Kasumi-1 (cell line): ENCODE measurements at regions not wholly inside any gene's neighbourhood (a gene's known extent, or its start where the extent isn't known, plus 50 kb on each side); places are given as distances from the start of the nearest gene placed in this dataset.

Source experiments
- DNase-seq, 2 experiments: peaks; one replicate each; lab custom pipeline; 2025; lab: John Stamatoyannopoulos, UW

GRCh38 chr1:22285549-22286396, 142.9 kb upstream of the WNT4 start:
- no peak for DNase-seq

DNA sequence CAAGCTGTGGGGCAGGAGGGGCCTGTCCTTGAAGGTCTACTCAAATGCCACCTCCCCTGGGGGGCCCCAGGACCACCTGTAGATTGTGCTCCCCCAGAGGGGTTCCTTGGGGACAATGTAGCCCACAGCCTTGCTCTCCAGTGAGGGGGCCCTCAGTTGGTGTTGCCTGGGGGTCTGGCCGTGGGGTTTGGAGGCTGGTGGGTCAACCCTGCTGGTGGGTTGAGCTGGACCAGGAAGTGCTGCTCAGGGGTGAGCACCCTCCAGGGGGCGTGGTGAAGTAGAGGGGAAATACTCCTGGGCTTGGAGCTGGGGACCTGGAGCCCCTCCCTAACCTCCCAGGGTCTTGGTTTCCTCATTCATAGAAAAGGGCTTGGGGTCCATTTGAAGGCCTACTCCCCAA, 143.6 kb upstream of the WNT4 start:
- DNase-seq, result no peak

GRCh38 chr1:22287273-22287672, 144.4 kb upstream of the WNT4 start:
- DNase-seq, result no peak

DNA sequence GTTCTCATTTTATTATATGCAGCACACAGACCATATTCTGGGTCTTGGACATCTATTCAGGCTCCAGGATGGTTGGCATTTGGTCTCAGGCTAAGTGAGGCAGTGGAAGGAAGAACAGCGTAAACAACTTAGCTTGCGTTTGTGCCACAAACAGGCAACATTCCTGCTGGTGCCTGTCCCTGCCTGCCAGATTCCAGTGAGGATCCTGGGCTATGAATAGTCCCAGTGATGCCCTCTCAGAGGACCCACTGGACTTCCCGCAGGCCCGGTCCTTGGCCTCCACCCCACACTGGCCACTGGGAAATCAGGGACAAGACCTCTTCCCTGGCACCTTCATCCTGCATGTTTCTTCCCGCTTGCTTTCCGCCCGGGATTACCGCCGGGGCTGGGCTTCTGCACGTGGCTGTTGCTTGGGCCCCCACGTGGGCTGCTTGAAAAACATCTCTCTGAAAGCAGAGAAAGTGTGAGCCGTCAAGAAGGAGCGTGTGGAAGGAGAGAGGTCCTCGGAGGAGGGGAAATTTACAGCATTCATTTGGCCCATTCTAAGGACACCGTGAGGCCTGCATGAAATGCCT, 145.1 kb upstream of the WNT4 start:
- DNase-seq, result no peak

- DNase-seq, result no peak
Observed at GRCh38 chr1:22288593-22289241, 145.8 kb upstream of the WNT4 start.

GRCh38 chr1:22289307-22289995, 146.6 kb upstream of the WNT4 start:
- DNase-seq, result no peak

DNA sequence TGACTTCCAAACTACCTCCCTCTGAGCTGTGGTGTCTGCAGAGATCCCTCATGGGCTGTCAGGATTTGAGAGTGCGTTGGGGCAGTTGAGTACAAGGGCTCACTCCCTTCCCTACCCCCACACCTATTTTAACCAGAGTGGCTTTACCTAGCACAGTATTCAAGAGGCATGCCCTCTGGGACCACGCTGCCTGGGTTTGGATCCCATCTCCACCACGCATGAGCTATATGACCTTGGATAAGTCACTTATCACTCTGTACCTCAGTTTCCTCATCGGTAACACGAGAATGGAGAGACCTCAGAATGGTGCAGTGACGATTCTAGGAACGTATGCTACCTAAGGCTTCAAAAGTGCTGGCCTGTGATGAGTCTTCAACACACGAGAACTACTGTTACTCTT, 147.3 kb upstream of the WNT4 start:
- DNase-seq, result no peak

GRCh38 chr1:22290611-22291010, 147.7 kb upstream of the WNT4 start:
- no peak for DNase-seq

- no peak for DNase-seq
Observed at GRCh38 chr1:22291057-22291456, 148.2 kb upstream of the WNT4 start.

DNA sequence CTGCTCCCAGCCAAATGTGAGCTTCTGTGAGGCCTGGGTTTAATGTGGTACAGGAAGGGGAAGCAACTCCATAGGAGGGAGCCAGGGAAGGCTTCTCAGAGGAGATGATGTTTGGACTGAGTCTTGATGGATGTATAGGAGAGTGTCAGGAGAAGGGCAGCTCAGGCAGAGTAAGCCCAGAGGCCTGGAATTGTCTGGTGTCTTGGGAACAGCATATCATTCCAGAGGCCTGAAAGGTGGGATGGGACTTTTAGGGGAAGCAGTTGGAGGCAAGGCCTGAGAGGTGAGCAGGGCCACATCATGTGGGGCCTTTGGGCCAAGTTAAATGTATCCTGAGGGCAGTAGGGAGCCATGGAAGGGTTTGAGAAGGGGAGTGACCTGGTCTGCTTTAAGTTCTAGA, 148.6 kb upstream of the WNT4 start:
- DNase-seq, result no peak

DNA sequence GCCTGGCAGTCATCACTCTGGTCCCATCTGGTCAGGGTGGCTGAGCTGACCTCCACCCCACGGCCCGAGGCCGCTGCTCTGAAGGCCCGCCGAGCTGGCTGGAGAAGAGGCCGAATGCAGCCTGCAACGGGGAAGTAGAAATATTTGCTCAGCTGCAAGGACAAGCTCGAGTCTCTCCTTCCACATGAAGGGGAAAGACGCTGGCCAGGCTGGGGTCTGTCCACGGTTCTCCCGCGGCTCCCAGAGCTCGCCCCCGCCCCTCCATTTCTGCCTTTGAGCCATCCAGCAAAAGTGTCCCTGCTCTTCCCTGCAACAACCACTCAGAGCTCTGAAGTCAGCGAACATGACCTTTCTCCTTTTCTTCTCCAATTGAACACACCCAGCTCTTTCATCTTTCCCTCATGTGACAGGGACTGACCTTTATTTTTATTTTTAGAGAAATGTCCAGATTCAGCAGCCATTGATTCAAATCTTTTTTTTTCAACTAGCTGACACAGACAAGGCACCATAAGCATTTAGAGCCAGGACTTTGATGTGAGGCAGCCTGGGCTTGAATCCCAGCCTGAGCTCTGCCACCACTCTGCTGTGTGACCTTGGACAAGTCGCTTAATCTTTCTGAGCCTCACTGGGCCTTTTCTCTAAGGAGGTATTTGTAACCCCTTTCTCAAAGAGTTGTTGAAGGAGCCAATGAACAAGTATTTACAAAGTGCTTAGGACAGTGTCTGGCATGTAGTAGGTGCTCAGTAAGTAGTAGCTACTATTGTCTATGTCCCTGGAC, 149.3 kb upstream of the WNT4 start:
- no peak for DNase-seq

DNA sequence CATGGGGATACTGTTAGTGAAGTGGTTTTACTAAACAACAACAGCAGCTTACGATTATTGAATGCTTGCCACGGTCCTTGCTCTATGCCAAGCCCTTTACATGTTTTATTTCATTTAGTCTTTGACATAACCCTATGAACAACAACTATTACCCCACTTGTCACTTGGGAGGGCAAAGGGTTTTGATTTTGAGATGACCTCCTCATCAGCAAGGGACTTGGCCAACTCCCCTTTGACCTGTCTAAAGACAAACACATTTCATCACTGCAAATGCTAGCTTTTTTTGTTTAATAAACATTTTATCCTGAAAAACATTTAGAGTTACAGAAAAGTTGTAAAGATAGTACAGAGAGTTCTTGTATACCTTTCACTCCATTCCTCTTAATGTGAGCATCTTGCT, 152.5 kb upstream of the WNT4 start:
- no peak for DNase-seq

- DNase-seq, result no peak
Observed at GRCh38 chr1:22295856-22296255, 153.0 kb upstream of the WNT4 start.

GRCh38 chr1:22296701-22297591, 154.0 kb upstream of the WNT4 start:
- DNase-seq, result no peak

GRCh38 chr1:22297999-22298398, 153.7 kb upstream of the ZBTB40 start:
- DNase-seq, result no peak

- DNase-seq, result no peak
Observed at GRCh38 chr1:22303816-22304215, 147.8 kb upstream of the ZBTB40 start.

DNA sequence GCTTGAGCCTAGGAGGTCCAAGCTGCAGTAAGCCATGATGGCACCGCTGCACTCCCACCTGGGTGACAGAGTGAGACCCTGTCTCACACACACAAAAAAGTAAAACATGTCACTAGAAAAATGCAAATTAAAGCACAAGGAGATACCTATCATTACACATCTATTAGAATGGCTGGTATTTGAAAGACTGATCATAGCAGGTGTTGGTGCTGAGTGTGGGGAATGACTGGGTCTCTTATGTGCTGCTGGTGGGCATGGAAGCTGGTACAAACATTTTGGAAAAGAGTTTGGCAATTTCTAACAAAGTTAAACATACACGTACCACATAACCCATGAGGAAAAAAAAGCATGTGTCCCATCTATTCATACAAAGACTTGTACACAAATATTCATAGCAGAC, 142.1 kb upstream of the ZBTB40 start:
- no peak for DNase-seq

DNA sequence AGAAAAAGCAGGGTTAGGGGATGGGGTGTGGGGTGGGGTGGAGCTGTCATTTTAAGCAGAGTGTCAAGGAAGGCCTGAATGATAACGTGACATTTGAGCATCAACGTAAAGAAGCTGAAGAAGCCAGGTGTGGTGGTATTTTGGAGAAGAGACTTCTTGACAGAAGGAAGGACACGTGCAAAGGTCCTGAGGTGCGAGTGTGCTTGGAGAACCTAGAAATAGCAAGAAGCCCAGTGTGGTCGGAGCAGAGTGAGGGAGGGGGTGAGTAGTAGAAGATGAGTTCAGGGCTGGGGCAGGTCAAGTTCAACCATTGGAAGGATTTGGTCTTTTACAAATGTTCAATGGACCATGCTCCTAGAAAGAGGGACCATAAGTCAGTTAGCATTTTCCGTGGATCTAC, 140.2 kb upstream of the ZBTB40 start:
- no peak for DNase-seq

- DNase-seq, result no peak
Observed at GRCh38 chr1:22313321-22313720, 138.3 kb upstream of the ZBTB40 start.

DNA sequence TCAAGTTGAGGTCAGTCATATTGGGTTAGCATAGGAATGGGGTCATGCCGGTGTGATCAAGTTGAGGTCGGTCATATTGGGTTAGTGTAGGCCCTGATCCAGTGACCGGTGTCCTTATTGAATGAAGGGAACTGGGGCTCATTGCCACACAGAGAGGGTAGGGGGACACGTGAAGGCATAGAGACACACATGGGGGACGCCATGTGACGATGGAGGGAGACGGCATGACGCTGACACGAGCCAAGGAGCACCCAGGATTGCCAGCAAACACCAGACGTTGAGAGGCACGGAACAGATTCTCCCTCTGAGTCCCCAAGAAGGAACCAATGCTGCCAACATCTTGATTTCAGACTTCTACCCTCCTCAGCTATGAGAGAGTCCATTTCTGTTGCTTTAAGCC, 136.9 kb upstream of the ZBTB40 start:
- DNase-seq, result no peak
